GM12878 (cell line): ENCODE measurements at regions not wholly inside any gene's neighbourhood (a gene's known extent, or its start where the extent isn't known, plus 50 kb on each side); places are given as distances from the start of the nearest gene placed in this dataset.

Source experiments
- ATAC-seq: fragments of 200-7000 bp; cut with Tn5 transposase; 3 replicates; pipeline ENCODE4 v1.9.1; 2020; ENCODE audit warnings: mild to moderate bottlenecking, moderate library complexity
- BruUV-seq: library from RNA; stranded (reverse); fragments of 400-500 nt; replicated peaks from 2 replicates; lab custom pipeline; 2021; lab: Mats Ljungman, UMichigan
- CTCF ChIA-PET: fragments of 300-600 bp; sonication (Branson Sonifier 250); formaldehyde crosslinking; extraction: SDS; loops from one replicate; lab custom pipeline; 2021; ENCODE audit warnings: inconsistent platforms; lab: Yijun Ruan, JAX
- POLR2A ChIA-PET: fragments of 350-600 bp; formaldehyde crosslinking; extraction: SDS; loops from one replicate; lab custom pipeline; 2021; ENCODE audit warnings: inconsistent platforms; lab: Charles Lee
- RAD21 ChIA-PET: fragments of 300-600 bp; sonication (Branson Sonifier 250); formaldehyde crosslinking; loops from one replicate; lab custom pipeline; 2023; ENCODE audit warnings: antibody characterized with exemption; ENCODE audit not compliant: unreplicated experiment; lab: Charles Lee
- SMC1A ChIA-PET: fragments of 300-600 bp; sonication (Branson Sonifier 250); formaldehyde crosslinking; loops from one replicate; lab custom pipeline; 2023; ENCODE audit not compliant: unreplicated experiment, uncharacterized antibody; lab: Charles Lee
- DNase-seq: peaks from one replicate; pipeline ENCODE4 v3.0.0-alpha.2; 2011; ENCODE audit warnings: low read depth, low spot score
- FAIRE-seq: peaks from 3 replicates; lab custom pipeline; 2011; peaks lifted over from hg19 to GRCh38; lab: Jason Lieb, UNC
- H2AFZ ChIP-seq: 2 replicates; pipeline ENCODE4 v1.6.0; 2011; ENCODE audit warnings: low read depth, low read length, control low read depth; ENCODE audit not compliant: control insufficient read depth
- H3K27ac ChIP-seq: 2 replicates; pipeline ENCODE4 v1.5.1; 2011; ENCODE audit warnings: control low read depth; ENCODE audit not compliant: control insufficient read depth, insufficient read depth
- H3K27me3 ChIP-seq, 2 experiments: replicated peaks in 1 of 2; 2 replicates each; pipeline versions ENCODE4 v1.6.0 to v1.6.1; 2011; ENCODE audit warnings: low read length in 1 of 2; ENCODE audit not compliant: control insufficient read depth in 2 of 2, insufficient read depth in 2 of 2
- H3K36me3 ChIP-seq, 2 experiments: 2 replicates each; pipeline ENCODE4 v1.5.1; 2011; ENCODE audit warnings: low read length in 1 of 2; ENCODE audit not compliant: control insufficient read depth in 2 of 2, insufficient read depth in 2 of 2
- H3K4me1 ChIP-seq: 2 replicates; pipeline ENCODE4 v1.6.1; 2011; ENCODE audit warnings: mild to moderate bottlenecking, low read length, moderate library complexity, mixed read lengths; ENCODE audit not compliant: control insufficient read depth, insufficient read depth
- H3K4me2 ChIP-seq: 2 replicates; pipeline ENCODE4 v1.6.0; 2011; ENCODE audit warnings: control low read depth; ENCODE audit not compliant: control insufficient read depth, insufficient read depth
- H3K4me3 ChIP-seq: fragments of 200-600 bp; sonication (generic); 2 replicates; pipeline ENCODE4 v1.5.1; 2016
- H3K79me2 ChIP-seq: 2 replicates; pipeline ENCODE4 v1.6.0; 2011; ENCODE audit warnings: low read length; ENCODE audit not compliant: control insufficient read depth, insufficient read depth
- H3K9ac ChIP-seq: 2 replicates; pipeline ENCODE4 v1.8.0; 2011; ENCODE audit warnings: low read length, control low read depth, mixed read lengths; ENCODE audit not compliant: control insufficient read depth, insufficient read depth
- H3K9me3 ChIP-seq: replicated peaks from 3 replicates; pipeline ENCODE4 v1.5.1; 2011; ENCODE audit warnings: mild to moderate bottlenecking, low read length; ENCODE audit not compliant: control insufficient read depth, insufficient read depth
- H4K20me1 ChIP-seq: 2 replicates; pipeline ENCODE4 v1.6.0; 2011; ENCODE audit not compliant: control insufficient read depth, insufficient read depth
- BHLHE40 ChIP-seq, 2 experiments: fragments of 450-650 bp in 1 of 2; IDR thresholded peaks; 2 replicates each; pipeline ENCODE4 v1.6.1; 2011 to 2017; ENCODE audit warnings: low read depth in 2 of 2, borderline replicate concordance in 1 of 2, improper control_type of control experiment in 1 of 2, low read length in 1 of 2, mild to moderate bottlenecking in 1 of 2
- BMI1 ChIP-seq: fragments of 450-650 bp; IDR thresholded peaks from 2 replicates; pipeline ENCODE4 v1.6.1; 2016; ENCODE audit warnings: mild to moderate bottlenecking, moderate library complexity, borderline replicate concordance
- BRCA1 ChIP-seq: IDR thresholded peaks from 2 replicates; pipeline ENCODE4 v1.6.1; 2011; ENCODE audit warnings: low read depth, low read length, improper control_type of control experiment
- EGR1 ChIP-seq, 2 experiments: IDR thresholded peaks; 1 replicate in 1 of 2; 2 replicates in 1 of 2; pipeline ENCODE4 v1.6.1; 2011 to 2012; ENCODE audit warnings: low read depth in 2 of 2, low read length in 2 of 2, borderline replicate concordance in 1 of 2, mild to moderate bottlenecking in 1 of 2, moderate library complexity in 1 of 2
- IRF3 ChIP-seq: fragments of 450-650 bp; IDR thresholded peaks from 2 replicates; pipeline ENCODE4 v1.6.1; 2014; ENCODE audit warnings: mild to moderate bottlenecking
- KDM1A ChIP-seq: fragments of 200-600 bp; sonication (generic); IDR thresholded peaks from 2 replicates; pipeline ENCODE4 v1.6.1; 2016; ENCODE audit warnings: borderline replicate concordance
- MLLT1 ChIP-seq: fragments of 450-650 bp; IDR thresholded peaks from 2 replicates; pipeline ENCODE4 v1.6.1; 2016; ENCODE audit warnings: mild to moderate bottlenecking
- NFIC ChIP-seq: IDR thresholded peaks from 2 replicates; pipeline ENCODE4 v1.6.1; 2012; ENCODE audit warnings: low read depth, mild to moderate bottlenecking, inconsistent platforms, low read length, moderate library complexity
- NR2C2 ChIP-seq: IDR thresholded peaks from 2 replicates; pipeline ENCODE4 v1.6.1; 2011; ENCODE audit warnings: borderline replicate concordance, low read depth; ENCODE audit not compliant: control insufficient read depth, insufficient read length
- PAX5 ChIP-seq: IDR thresholded peaks from 2 replicates; pipeline ENCODE4 v1.6.1; 2011; ENCODE audit warnings: low read depth, low read length, borderline replicate concordance
- RELA ChIP-seq: fragments of 450-650 bp; IDR thresholded peaks from 2 replicates; pipeline ENCODE4 v1.8.0; 2014; ENCODE audit warnings: borderline replicate concordance; ENCODE audit not compliant: partially characterized antibody
- REST ChIP-seq: IDR thresholded peaks from 2 replicates; pipeline ENCODE4 v1.6.1; 2012; ENCODE audit warnings: mild to moderate bottlenecking, low read depth, low read length
- TCF7 ChIP-seq: IDR thresholded peaks from 2 replicates; pipeline ENCODE4 v1.6.1; 2014; ENCODE audit warnings: antibody characterized with exemption, borderline replicate concordance
- WGBS: methylation state at CpG from one replicate; pipeline ENCODE4 v1.1.6; 2016; ENCODE audit warnings: low lambda C conversion rate; ENCODE audit not compliant: insufficient replicate concordance, insufficient coverage; ENCODE audit errors: missing lambda C conversion rate; 5-methylcytosine and 5-hydroxymethylcytosine counted together
- in situ Hi-C: fragments of 300-500 bp; cut with MboI; formaldehyde crosslinking; loops from 9 replicates; pipeline ENCODE4 v1.14.3; 2018; ENCODE audit warnings: mixed read lengths
- intact Hi-C: fragments of 100-400 bp; cut with micrococcal nuclease; formaldehyde crosslinking; loops from one replicate; pipeline ENCODE4 v1.14.2; 2022; ENCODE audit not compliant: unreplicated experiment

- ChIA-PET POLR2A (interaction anchor here (0.6 to 2.4 kb wide), 2 partner anchors 9 to 12 kb away, joined by 3 to 9 read pairs; no protein-coding TSS in a partner anchor), RAD21 (interaction anchor here (1.4 to 4.2 kb wide), 3 partner anchors 33 to 161 kb away, joined by 3 to 22 read pairs (median 5); no protein-coding TSS in a partner anchor), SMC1A (interaction anchor here (0.7 to 8.1 kb wide), 13 partner anchors 8 to 248 kb away, joined by 3 to 55 read pairs (median 4); no protein-coding TSS in a partner anchor), CTCF (interaction anchor here (0.9 to 4.2 kb wide), 4 partner anchors 12 to 390 kb away, joined by 3 to 36 read pairs (median 14); no protein-coding TSS in a partner anchor)
- Histone ChIP-seq H3K9ac (no peak overlapping the region), H2AFZ (no peak overlapping the region), H3K36me3 (no peaks in the 10 kb centered on the region), H3K9me3 (no peaks in the 10 kb centered on the region), H4K20me1 (no peaks in the 10 kb centered on the region), H3K4me2 (no peak overlapping the region), H3K4me1 (no peaks in the 10 kb centered on the region), H3K4me3 (no peak overlapping the region), H3K27me3 (no peaks in the 10 kb centered on the region; a peak in 1 of 4 replicates), H3K27ac (no peak overlapping the region), H3K79me2 (no peaks in the 10 kb centered on the region)
- FAIRE-seq, result no peak
- no peak for DNase-seq
- TF ChIP-seq TCF7 (no peak), NR2C2 (no peak), KDM1A (no peak), RELA (no peak), EGR1 (IDR thresholded peaks at IDR 0.05; ENCODE audit: borderline replicate concordance in 1 of 2, low read depth in 2 of 2, low read length in 2 of 2) (no peak), BMI1 (no peak), NFIC (no peak), MLLT1 (no peak), REST (no peak), BRCA1 (no peak), BHLHE40 (IDR thresholded peaks at IDR 0.05; ENCODE audit: borderline replicate concordance in 1 of 2, low read depth in 2 of 2, low read length in 1 of 2) (no peak), PAX5 (no peak), IRF3 (no peak)
- no TSS peak for BruUV-seq
- ATAC-seq, result no peak
- WGBS, result 74% methylated on average over 3 of the region's 3 CpGs
- in situ Hi-C loops (no loop called here), intact Hi-C loops (no loop called here)
Observed at GRCh38 chr11:95544095-95544856, 245.3 kb downstream of the FAM76B start.
